Right atrium auricular region (tissue), 2 donors: ENCODE measurements at regions not wholly inside any gene's neighbourhood (a gene's known extent, or its start where the extent isn't known, plus 50 kb on each side); places are given as distances from the start of the nearest gene placed in this dataset.
"Not testable (repeated sequence)": the region's sequence is repeated elsewhere in the genome, so short reads cannot be mapped to it uniquely, and the experiment has no call there.

Experiments
- DNase-seq: peaks from one replicate; pipeline ENCODE4 v3.0.0-alpha.2; 2019; ENCODE audit warnings: low spot score
- H3K27ac ChIP-seq, 2 donors: fragments of 200-600 bp; sonication (generic); 1 replicate in 1 of 2; 2 replicates in 1 of 2; pipeline ENCODE4 v1.5.1; 2016 to 2019
- H3K27me3 ChIP-seq, 2 donors: fragments of 200-600 bp; sonication (generic); one replicate each; pipeline versions ENCODE4 v1.5.1 to v1.6.0; 2017 to 2019
- H3K36me3 ChIP-seq: fragments of 200-600 bp; sonication (generic); one replicate; pipeline ENCODE4 v1.5.1; 2016
- H3K4me1 ChIP-seq, 2 donors: fragments of 200-600 bp; sonication (generic); one replicate each; pipeline versions ENCODE4 v1.5.1 to v1.6.0; 2017 to 2019
- H3K4me3 ChIP-seq, 2 donors: fragments of 200-600 bp; sonication (generic); 1 replicate in 1 of 2; 2 replicates in 1 of 2; pipeline ENCODE4 v1.5.1; 2017 to 2019; ENCODE audit warnings: mild to moderate bottlenecking in 1 of 2, moderate library complexity in 1 of 2
- H3K9me3 ChIP-seq, 2 donors: fragments of 200-600 bp; sonication (generic); one replicate each; pipeline ENCODE4 v1.5.1; 2019
- CTCF ChIP-seq, 2 donors: fragments of 200-600 bp; sonication (generic); IDR thresholded peaks; one replicate each; pipeline ENCODE4 v1.5.1; 2019; ENCODE audit warnings: antibody characterized with exemption in 2 of 2

GRCh38 chr2:102871707-102872106 lies 109.9 kb downstream of the TMEM182 start:
- H3K9me3 ChIP-seq, result no peaks in the 10 kb centered on the region
- no peak for DNase-seq
- H3K27ac ChIP-seq, result no peak overlapping the region
- no peak for TF ChIP-seq CTCF (IDR thresholded peaks at IDR 0.05)
- no peaks in the 10 kb centered on the region for H3K4me1 ChIP-seq
- H3K27me3 ChIP-seq, result no peaks in the 10 kb centered on the region
- no peak overlapping the region for H3K4me3 ChIP-seq
- no peaks in the 10 kb centered on the region for H3K36me3 ChIP-seq

GRCh38 chr2:102872388-102872787 lies 110.6 kb downstream of the TMEM182 start:
- no peaks in the 10 kb centered on the region for H3K27me3 ChIP-seq
- H3K9me3 ChIP-seq, result no peaks in the 10 kb centered on the region
- H3K4me1 ChIP-seq, result no peaks in the 10 kb centered on the region
- no peaks in the 10 kb centered on the region for H3K36me3 ChIP-seq
- no peak for DNase-seq
- no peak overlapping the region for H3K27ac ChIP-seq
- H3K4me3 ChIP-seq, result no peak overlapping the region
- peak in 1 of 2 donors; percentile 45 for TF ChIP-seq CTCF (IDR thresholded peaks at IDR 0.05)

- DNase-seq, H3K27ac ChIP-seq, H3K4me3 ChIP-seq, H3K36me3 ChIP-seq, H3K4me1 ChIP-seq, H3K9me3 ChIP-seq, H3K27me3 ChIP-seq: not testable (repeated sequence)
Measured at GRCh38 chr2:102879513-102879912, 117.7 kb downstream of the TMEM182 start.

GRCh38 chr2:102880731-102881130 lies 118.9 kb downstream of the TMEM182 start:
- Histone ChIP-seq H3K4me1 (no peaks in the 10 kb centered on the region), H3K36me3 (no peaks in the 10 kb centered on the region), H3K4me3 (no peak overlapping the region), H3K9me3 (no peaks in the 10 kb centered on the region), H3K27ac (no peak overlapping the region), H3K27me3 (no peaks in the 10 kb centered on the region)
- DNase-seq, result no peak
- no peak for TF ChIP-seq CTCF (IDR thresholded peaks at IDR 0.05)

GRCh38 chr2:102886216-102886893 lies 124.5 kb downstream of the TMEM182 start:
- Histone ChIP-seq H3K27ac (no peak overlapping the region), H3K9me3 (no peaks in the 10 kb centered on the region), H3K36me3 (no peaks in the 10 kb centered on the region), H3K4me1 (no peaks in the 10 kb centered on the region), H3K27me3 (no peaks in the 10 kb centered on the region), H3K4me3 (no peak overlapping the region)
- TF ChIP-seq CTCF (IDR thresholded peaks at IDR 0.05), result no peak
- no peak for DNase-seq

- no peak overlapping the region for H3K27ac ChIP-seq
- no peaks in the 10 kb centered on the region for H3K9me3 ChIP-seq
- H3K36me3 ChIP-seq, result no peaks in the 10 kb centered on the region
- no peak for DNase-seq
- no peak for TF ChIP-seq CTCF (IDR thresholded peaks at IDR 0.05)
- no peaks in the 10 kb centered on the region for H3K4me1 ChIP-seq
- H3K4me3 ChIP-seq, result no peak overlapping the region
- H3K27me3 ChIP-seq, result no peaks in the 10 kb centered on the region
Measured at GRCh38 chr2:102888514-102888913, 126.7 kb downstream of the TMEM182 start.
